HCEC 1CT (cell line): ENCODE measurements at regions not wholly inside any gene's neighbourhood (a gene's known extent, or its start where the extent isn't known, plus 50 kb on each side); places are given as distances from the start of the nearest gene placed in this dataset.
"Not testable (repeated sequence)": the region's sequence is repeated elsewhere in the genome, so short reads cannot be mapped to it uniquely, and the experiment has no call there.

Experiments used
- DNase-seq: peaks from one replicate; pipeline ENCODE4 v3.0.0-alpha.2; 2017

DNA sequence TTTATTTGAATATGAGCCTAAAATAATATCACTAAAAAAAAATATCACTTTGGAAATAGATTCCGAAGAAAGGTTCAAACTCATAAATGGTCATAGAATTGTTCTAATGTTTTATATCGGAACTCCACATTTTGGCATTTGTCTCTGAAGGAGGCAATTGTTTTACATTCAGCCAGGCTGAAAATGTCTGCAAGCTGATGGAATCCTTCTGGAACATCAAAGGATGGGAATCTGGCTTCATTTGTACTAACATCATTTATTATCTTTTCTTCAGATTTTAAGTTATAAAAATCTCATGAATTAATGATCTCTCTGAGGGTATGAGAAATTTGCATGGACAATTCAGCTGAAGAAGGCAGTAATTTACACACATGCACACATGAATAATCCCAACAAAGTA lies 251.4 kb upstream of the RGMA start:
- DNase-seq = no peak

- no peak for DNase-seq
These were observed 244.8 kb upstream of the RGMA start for GRCh38 chr15:93333796-93334195.

GRCh38 chr15:93333126-93333525 lies 244.1 kb upstream of the RGMA start:
- DNase-seq = not testable (repeated sequence)

- DNase-seq = no peak
These were observed 243.2 kb upstream of the RGMA start for GRCh38 chr15:93332168-93332553.

GRCh38 chr15:93331545-93332167 lies 242.6 kb upstream of the RGMA start:
- no peak for DNase-seq

GRCh38 chr15:93330912-93331544 lies 242.0 kb upstream of the RGMA start:
- no peak for DNase-seq

GRCh38 chr15:93327364-93327763 lies 238.4 kb upstream of the RGMA start:
- no peak for DNase-seq

- DNase-seq = no peak
These were observed 235.4 kb upstream of the RGMA start for GRCh38 chr15:93324186-93324975.

DNA sequence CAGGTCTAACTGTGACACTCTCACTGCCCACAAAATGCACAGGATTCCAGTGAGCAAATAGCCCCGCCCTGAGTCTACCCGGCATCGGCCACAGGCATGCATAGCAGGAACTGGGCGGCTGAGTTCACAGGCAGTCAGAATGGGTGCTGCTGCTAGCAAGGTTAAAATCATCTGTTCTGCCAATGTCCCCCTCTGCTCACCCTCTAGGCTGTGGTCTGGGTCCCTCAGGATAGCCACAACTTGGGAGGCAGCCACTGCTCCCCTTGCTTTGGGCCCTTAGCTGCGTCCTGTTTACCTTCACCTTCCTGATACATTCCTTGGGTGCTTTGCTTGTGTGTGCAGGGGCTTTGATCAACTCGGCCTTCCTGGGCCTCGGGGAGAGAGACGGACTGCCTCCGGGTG lies 232.9 kb upstream of the RGMA start:
- no peak for DNase-seq

DNA sequence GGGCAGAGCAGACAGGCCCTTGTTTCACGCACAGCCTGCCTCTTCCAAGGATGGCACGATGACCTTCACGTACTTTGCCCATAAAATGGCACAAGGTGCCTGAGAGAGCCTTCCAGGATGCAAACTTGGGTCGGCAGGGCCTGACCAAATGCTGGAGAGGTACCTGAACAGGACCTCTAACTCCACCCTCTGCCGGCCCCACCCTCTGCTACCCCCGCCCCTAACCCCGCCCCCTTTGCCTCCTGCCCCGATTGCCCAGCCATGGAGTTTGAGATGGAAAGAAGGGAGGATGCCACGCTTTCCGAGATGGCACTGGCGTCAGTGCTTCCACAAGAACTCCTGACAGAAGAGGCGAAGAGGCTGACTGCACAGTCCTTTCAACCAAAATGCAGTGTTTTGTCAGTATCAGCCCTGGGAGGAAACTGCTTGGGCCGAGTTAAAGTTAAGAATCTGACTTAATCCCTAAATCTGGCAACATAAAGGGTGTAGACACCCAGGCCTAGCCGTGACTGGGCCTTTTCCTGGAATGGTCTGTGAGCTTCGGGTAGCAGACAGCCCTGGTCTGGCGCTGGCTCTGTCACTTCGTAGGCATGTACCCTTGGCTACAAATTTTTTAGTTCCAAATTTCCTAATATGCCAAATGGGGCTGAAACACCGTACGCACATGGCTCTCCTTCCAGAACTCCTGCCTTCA lies 230.3 kb upstream of the RGMA start:
- DNase-seq = no peak

GRCh38 chr15:93317772-93318171 lies 228.8 kb upstream of the RGMA start:
- DNase-seq = no peak

DNA sequence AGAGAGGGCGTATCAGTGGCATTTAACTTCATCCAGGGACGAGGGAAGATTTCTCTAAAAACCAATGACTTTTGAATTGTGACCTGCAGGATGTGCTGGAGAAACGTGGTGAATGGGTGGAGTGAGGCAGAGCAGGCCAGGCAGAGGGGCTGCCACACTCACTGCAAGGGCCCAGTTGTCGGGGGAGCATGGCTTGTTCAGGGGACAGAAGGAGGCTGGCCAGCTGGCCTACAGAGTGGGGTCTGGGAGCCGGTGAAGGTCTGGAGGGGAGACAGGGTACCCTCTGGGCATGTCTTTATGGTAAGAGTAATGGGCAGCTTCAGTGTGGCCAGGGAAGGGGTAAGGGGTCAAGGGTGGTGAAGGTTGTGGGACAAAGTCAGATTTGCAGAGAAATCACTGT lies 225.2 kb upstream of the RGMA start:
- no peak for DNase-seq

- no peak for DNase-seq
These were observed 224.0 kb upstream of the RGMA start for GRCh38 chr15:93312891-93313486.

DNA sequence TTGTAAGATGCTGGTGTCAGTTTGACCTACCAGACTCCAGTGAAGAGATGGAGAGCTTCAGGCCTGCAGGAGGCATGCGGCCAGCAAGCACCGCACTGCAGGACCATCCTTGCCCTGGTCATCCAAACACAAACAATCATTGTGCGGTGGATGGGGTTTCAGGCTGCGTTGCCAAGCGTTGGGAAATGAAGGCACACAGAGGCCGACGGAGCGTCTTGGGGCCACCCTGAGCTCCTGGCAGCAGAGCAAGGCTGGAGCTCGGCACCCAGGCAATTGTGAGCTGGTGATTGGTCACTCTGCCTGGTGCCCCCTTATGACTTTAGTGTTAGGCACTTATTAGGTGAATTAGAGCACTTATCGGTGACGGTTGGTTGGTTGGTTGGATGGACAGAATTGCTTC lies 222.6 kb upstream of the RGMA start:
- no peak for DNase-seq

- no peak for DNase-seq
These were observed 219.1 kb upstream of the RGMA start for GRCh38 chr15:93308026-93308690.

- DNase-seq = no peak
These were observed 218.5 kb upstream of the RGMA start for GRCh38 chr15:93307513-93307912.

DNA sequence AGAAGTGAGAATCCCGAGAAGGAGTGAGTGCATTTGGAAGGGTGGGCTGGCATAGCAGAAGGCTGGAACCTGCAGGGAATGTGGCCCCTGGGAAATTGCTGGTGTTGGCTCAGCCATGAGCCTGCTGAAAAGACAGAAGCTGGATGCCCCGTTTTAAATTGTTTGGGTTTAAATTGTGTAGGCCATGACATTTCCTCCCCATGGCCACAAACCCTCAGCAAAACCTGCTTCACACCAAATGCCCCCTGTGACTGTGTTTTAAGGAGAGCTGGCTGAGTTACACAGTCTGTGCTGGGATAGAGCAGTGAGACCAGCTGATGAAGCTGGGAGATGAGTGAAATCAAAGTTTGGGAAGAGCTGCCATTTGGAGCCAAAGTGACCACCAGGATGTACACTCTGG lies 216.3 kb upstream of the RGMA start:
- DNase-seq = no peak

GRCh38 chr15:93302080-93302765 lies 213.2 kb upstream of the RGMA start:
- no peak for DNase-seq

DNA sequence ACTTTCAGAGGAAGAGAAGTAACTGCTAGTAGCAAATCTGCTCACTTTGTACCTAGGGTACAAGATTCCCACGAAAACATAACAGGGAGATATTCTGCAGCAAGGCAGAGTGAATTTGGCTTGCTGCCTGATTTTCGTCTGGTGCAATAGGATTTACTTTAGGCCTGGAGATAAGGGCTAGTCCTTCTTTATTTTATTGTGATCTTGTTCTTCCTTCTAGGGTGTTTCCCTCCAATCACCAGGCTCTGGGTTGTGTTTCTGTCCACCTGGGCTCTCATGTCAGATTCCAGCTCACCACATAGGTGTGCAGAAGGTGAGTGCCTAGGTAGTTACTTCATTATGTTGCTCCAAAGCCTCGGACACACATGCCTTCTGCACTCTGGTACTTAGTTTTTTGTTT lies 211.8 kb upstream of the RGMA start:
- DNase-seq = no peak

DNA sequence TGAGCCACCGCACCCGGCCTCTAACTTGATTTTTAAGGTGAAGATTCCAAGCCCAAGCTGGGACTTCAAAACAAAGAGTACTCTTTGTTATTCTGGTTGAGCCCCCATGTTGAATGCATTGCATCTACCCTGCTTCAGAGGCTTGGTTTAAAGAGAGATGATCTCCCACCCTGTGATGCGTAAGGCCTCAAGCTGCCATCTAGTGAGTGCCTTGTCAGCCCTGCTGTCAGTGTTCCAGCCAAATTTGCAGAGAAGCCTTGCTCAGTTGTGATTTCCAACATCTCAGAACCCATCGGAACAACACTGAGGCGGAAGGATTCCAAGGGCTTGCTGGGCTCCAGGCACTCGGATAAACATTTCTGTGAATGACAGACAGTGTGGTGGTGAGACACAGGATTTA lies 210.7 kb upstream of the RGMA start:
- DNase-seq = no peak

- no peak for DNase-seq
These were observed 209.9 kb upstream of the RGMA start for GRCh38 chr15:93298901-93299300.
